NCI-H524 treated with DMSO at 0.1 percent for 48 hours (cell line): ENCODE measurements at regions not wholly inside any gene's neighbourhood (a gene's known extent, or its start where the extent isn't known, plus 50 kb on each side); places are given as distances from the start of the nearest gene placed in this dataset.
"Not testable (repeated sequence)": the region's sequence is repeated elsewhere in the genome, so short reads cannot be mapped to it uniquely, and the experiment has no call there.

Source experiments
- DNase-seq: peaks from one replicate; lab custom pipeline; 2025; lab: John Stamatoyannopoulos, UW

GRCh38 chr2:184444623-184445223, 153.6 kb upstream of the ZNF804A start:
- DNase-seq = no peak

GRCh38 chr2:184449760-184450159, 148.6 kb upstream of the ZNF804A start:
- peak; percentile 32 for DNase-seq

- no peak for DNase-seq
Observed at GRCh38 chr2:184452907-184453306, 145.4 kb upstream of the ZNF804A start.

- no peak for DNase-seq
Observed at GRCh38 chr2:184455624-184456023, 142.7 kb upstream of the ZNF804A start.

DNA sequence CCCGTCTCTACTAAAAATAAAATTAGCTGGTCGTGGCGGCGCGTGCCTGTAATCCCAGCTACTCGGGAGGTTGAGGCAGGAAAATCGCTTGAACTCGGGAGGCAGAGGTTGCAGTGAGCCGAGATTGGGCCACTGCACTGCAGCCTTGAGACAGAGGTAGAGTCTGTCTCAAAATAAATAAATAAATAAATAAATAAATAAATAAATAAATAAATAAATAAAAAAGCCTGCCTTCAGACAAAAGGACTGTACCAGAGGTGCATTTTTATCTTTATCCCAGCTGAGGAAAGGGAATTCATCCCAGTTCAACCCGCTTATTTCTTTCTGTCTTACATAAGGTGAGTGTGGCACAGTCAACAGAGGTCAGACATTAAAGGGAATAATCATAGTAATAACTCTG, 141.6 kb upstream of the ZNF804A start:
- DNase-seq = not testable (repeated sequence)

- no peak for DNase-seq
Observed at GRCh38 chr2:184463102-184463865, 135.0 kb upstream of the ZNF804A start.

GRCh38 chr2:184463866-184464248, 134.5 kb upstream of the ZNF804A start:
- no peak for DNase-seq

GRCh38 chr2:184468826-184469225, 129.5 kb upstream of the ZNF804A start:
- DNase-seq = no peak

- no peak for DNase-seq
Observed at GRCh38 chr2:184472481-184472880, 125.8 kb upstream of the ZNF804A start.

DNA sequence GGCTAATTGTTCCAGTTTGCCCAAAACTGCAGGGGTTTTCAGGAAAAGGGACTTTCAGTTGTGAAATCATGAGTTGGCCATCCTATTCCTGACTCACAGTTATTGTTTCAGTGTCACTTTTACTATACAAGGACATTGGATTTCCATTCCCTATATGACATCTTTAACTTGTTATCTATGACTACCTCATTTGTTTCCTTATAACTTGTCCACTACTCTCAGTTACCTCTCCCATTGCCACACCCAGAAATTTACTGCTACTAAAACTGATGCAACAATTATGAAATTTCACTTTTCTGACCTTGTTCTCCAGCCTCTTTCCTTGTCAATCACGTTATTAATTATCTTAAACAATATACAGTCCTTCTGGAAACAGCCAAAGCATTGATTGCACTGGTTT, 116.5 kb upstream of the ZNF804A start:
- no peak for DNase-seq

DNA sequence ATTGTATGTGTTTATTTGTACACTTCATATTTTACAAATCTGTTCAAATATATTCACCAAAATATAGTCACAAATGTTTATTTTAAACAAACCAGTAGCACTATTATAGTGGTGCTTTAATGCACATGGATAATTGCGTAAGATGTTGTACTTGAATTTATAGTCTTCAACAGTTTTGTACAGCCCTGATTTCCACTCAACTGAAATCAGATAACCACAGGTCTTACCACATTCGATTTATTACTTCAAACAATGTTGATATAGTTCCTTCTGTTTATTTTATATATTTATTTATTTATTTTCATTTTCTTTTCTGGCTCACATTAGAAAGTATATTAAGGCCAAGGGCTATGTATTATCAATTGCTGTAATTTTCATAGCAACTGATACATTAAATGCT, 99.4 kb upstream of the ZNF804A start:
- DNase-seq = no peak

GRCh38 chr2:184504252-184504651, 94.1 kb upstream of the ZNF804A start:
- DNase-seq = no peak

DNA sequence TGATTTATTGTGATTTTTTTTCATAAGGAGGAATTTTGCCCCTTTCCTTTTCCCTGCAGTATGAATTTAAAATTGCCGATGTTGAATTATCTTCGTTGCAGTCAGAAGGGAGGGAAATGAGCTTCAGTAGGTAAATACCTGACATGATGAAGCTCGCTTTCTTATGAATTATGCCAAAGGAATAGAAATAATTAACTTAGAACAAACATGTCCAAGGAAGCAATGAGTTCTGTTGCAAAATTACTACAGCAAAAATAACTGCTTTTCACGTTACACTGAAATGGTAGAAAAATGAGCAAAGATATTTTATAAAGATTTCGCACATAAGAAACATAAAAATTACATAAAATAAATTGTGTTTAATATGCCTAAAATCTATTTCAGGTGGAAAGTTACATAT, 91.1 kb upstream of the ZNF804A start:
- DNase-seq = no peak

- DNase-seq = no peak
Observed at GRCh38 chr2:184517402-184517801, 80.9 kb upstream of the ZNF804A start.

- no peak for DNase-seq
Observed at GRCh38 chr2:184520441-184520840, 77.9 kb upstream of the ZNF804A start.

- DNase-seq = no peak
Observed at GRCh38 chr2:184523732-184524131, 74.6 kb upstream of the ZNF804A start.

- no peak for DNase-seq
Observed at GRCh38 chr2:184524551-184525382, 73.6 kb upstream of the ZNF804A start.

DNA sequence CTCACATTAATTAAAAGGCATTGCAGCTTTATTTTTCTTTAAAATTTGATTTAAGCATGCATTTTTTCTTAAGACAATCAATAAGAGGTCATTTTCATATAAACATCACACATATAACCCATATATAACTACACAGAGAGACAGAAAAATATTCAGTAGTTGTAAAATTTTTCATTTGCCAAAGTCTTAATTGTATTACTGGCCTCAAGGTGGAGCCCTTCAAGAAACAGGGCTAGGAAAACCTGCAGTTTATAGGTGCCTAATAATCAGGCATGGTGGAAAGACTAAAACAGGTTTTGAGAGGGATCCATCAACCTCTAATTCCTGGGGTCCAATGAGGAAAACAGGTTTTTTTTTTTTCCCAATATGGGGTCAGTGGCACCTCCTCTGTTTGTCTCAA, 71.3 kb upstream of the ZNF804A start:
- DNase-seq = no peak

DNA sequence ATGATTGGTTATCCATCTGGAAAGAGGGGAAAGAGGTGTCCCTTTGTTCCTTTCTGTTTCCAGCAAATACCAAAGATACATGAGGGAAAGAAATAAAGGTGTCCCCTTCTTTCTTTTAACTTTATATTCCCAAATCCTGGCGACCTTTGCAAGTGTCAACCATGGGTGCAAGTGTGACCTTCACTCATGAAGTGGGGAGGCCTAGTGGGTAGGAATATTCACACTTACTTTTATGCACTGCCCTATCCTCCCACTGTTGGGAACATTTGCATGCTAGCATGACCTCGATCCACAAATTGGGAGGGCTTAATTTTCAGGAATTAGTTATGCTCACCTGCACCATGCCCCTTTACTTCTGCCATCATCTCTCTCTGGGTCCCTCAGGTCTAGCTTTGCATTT, 70.2 kb upstream of the ZNF804A start:
- no peak for DNase-seq

GRCh38 chr2:184530239-184530638, 68.1 kb upstream of the ZNF804A start:
- no peak for DNase-seq

DNA sequence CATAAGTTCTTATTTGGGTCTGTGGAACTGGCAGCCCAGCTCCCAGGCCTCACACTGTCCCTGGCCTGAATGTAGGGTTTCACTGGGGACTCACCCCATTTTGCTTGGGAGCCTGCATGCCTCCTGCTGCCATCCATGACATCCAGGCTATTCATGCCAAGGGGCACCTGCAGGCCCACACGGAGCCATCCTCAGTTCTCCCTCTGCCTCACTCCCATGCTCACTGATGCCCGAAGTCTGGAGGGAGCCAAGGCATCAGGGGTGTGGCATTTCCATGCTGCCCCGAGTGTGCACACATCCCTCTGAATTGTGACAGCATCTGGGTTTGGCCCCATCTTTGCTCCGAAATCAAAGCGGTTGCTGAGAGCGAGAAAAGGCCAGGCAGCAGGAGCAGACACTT, 67.4 kb upstream of the ZNF804A start:
- DNase-seq = no peak

DNA sequence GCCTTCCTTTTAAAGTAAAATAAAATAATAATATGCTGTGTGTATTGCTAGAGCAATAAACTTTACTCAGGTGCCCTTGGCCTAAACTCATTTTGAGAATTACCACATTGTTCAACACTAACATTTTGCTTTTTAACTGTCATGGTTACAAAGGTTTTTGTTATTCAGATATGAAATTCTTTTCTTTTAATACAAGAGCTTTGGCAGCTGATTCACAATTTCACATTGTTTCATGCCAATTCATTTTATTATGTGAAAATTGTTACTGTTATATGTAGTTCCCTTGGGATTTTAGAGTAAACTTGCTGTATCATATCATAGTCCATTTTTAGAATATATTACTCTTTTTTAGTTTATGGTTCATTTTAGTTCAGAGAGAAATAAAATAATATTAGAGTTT, 65.8 kb upstream of the ZNF804A start:
- no peak for DNase-seq

DNA sequence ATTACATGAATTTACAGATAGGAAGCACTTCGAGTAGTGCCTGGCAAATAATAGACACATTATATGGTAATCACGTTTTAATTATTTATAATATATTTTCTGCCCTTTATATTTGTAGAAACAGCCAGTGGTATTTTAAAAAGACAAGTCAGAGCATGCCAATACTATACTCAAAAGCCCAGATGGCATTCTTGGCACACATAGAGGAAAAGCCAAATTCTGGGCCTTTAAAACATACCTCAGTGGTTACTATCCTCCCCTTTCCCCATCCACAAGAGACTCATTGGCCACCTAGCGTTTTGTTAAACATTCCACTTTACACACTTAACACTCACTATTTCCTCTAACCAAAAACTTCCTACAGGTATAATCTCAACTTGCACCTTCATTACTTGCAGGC, 63.3 kb upstream of the ZNF804A start:
- no peak for DNase-seq
